ENCODE measurements at regions not wholly inside any gene's neighbourhood (a gene's known extent, or its start where the extent isn't known, plus 50 kb on each side); places are given as distances from the start of the nearest gene placed in this dataset.

DNA sequence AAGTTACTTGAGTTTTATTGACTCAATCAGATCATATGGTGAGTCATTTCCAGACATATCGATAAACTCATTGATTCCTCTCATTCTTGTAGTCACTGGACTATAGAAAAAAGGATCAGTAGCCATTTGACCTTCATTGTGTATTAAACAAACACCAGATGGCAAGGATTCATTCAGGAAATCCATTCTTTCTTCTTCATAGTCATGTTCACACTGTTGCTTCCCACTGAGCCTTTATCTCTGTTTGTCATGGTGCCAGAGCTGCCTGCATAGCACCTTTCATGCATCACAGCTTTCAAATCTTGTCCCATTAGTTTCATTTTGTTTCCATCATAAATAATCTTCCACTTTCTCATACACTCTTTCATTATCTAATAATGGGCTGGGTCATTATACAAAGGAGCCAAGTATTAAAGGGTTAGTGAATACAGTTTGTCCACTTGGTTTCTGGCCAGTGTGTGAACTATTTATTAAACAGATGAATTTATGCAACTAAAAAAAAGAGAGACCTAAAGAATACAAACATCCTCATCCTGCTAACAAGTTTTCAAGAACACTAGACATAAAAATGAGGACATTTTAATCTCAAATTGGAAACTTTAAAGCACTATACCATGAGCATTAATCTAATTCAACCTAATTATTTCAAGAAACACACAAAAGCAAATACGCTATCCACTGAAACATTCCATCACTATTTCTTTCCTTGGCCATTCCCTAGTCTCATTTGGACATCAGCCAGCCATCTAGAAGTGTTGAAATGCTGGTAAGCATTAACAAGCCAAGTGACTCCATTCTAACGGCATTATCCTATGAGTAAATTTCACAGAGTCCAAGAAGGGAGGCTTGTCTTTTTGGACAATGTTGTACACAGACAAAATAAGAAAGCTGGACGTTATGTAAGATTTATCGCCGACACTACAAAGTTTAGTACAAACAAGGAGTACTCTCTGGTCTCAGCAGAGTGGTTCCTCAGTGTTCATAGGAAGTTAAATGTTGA, 476.5 kb downstream of the FOXG1 start:
- Histone ChIP-seq H3K27ac (ENCODE audit: extremely low read depth, low read depth, low read length) (no peak overlapping the region), H3K4me3 (ENCODE audit: low read depth, low read length) (no peak overlapping the region), H3K9me3 (ENCODE audit: control insufficient read depth, insufficient read depth, low read depth, low read length) (no peaks in the 10 kb centered on the region), H3K36me3 (ENCODE audit: control insufficient read depth in 2 of 2, insufficient read depth in 1 of 2, low read length in 2 of 2) (no peaks in the 10 kb centered on the region), H3K4me1 (ENCODE audit: control insufficient read depth, insufficient read depth, low read length) (no peaks in the 10 kb centered on the region)
- ChIA-PET POLR2A (no interaction called here), CTCF (interaction anchor here (0.6 kb wide), 1 partner anchor 10 kb away, joined by 3 read pairs; no protein-coding TSS in a partner anchor)
- no peak for TF ChIP-seq ZNF561 (tag by site-specific recombination; IDR thresholded peaks at IDR 0.05; ENCODE audit: borderline replicate concordance)
- TF ChIP-seq, protein P1, sequence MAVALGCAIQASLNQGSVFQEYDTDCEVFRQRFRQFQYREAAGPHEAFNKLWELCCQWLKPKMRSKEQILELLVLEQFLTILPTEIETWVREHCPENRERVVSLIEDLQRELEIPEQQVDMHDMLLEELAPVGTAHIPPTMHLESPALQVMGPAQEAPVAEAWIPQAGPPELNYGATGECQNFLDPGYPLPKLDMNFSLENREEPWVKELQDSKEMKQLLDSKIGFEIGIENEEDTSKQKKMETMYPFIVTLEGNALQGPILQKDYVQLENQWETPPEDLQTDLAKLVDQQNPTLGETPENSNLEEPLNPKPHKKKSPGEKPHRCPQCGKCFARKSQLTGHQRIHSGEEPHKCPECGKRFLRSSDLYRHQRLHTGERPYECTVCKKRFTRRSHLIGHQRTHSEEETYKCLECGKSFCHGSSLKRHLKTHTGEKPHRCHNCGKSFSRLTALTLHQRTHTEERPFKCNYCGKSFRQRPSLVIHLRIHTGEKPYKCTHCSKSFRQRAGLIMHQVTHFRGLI (tag by site-specific recombination; IDR thresholded peaks at IDR 0.05), result no peak
- no peak for TF ChIP-seq ZNF146 (tag by site-specific recombination; IDR thresholded peaks at IDR 0.05)
- TF ChIP-seq ZNF391 (tag by site-specific recombination; IDR thresholded peaks at IDR 0.05; ENCODE audit: borderline replicate concordance, low read depth), result no peak
- TF ChIP-seq ZNF10 (tag by site-specific recombination; IDR thresholded peaks at IDR 0.05), result no peak
- TF ChIP-seq KLF10 (tag by site-specific recombination; IDR thresholded peaks at IDR 0.05), result no peak
- TF ChIP-seq WT1 (tag by site-specific recombination; IDR thresholded peaks at IDR 0.05), result no peak
- no peak for TF ChIP-seq ZSCAN16 (tag by site-specific recombination; IDR thresholded peaks at IDR 0.05)
- no peak for TF ChIP-seq ZNF645 (tag by site-specific recombination; IDR thresholded peaks at IDR 0.05)
- TF ChIP-seq ZNF830 (tag by site-specific recombination; IDR thresholded peaks at IDR 0.05; ENCODE audit: low read depth), result no peak
- TF ChIP-seq HOXA7 (CRISPR knock-in tag; IDR thresholded peaks at IDR 0.05; ENCODE audit: borderline replicate concordance), result no peak
- no peak for TF ChIP-seq ZNF37A (tag by site-specific recombination; IDR thresholded peaks at IDR 0.05)
- no peak for TF ChIP-seq ZNF529 (tag by site-specific recombination; IDR thresholded peaks at IDR 0.05; ENCODE audit: insufficient replicate concordance)

DNA sequence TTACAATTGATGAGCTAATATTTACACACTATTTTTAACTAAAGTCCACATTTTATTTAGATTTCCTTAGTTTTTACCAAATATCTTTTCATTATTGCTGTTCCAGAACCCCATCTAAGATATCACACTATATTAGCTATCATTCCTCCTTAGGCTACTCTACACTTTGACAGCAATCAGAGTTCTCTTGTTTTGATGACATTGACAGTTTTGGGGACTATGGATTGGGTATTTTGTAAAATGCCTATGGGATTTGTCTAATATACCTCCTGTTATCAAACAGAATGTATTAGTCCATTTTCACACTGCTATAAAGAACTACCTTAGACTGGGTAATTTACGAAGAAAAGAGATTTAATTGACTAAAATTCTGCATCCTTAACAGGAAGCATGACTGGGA, 489.1 kb downstream of the FOXG1 start:
- no peaks in the 10 kb centered on the region for H3K4me1 ChIP-seq (ENCODE audit: control insufficient read depth, insufficient read depth, low read length)
- H3K36me3 ChIP-seq (ENCODE audit: control insufficient read depth in 2 of 2, insufficient read depth in 1 of 2, low read length in 2 of 2), result no peaks in the 10 kb centered on the region
- CTCF ChIA-PET, result no interaction called here
- H3K9me3 ChIP-seq (ENCODE audit: control insufficient read depth, insufficient read depth, low read depth, low read length), result no peaks in the 10 kb centered on the region
- TF ChIP-seq, protein P2, sequence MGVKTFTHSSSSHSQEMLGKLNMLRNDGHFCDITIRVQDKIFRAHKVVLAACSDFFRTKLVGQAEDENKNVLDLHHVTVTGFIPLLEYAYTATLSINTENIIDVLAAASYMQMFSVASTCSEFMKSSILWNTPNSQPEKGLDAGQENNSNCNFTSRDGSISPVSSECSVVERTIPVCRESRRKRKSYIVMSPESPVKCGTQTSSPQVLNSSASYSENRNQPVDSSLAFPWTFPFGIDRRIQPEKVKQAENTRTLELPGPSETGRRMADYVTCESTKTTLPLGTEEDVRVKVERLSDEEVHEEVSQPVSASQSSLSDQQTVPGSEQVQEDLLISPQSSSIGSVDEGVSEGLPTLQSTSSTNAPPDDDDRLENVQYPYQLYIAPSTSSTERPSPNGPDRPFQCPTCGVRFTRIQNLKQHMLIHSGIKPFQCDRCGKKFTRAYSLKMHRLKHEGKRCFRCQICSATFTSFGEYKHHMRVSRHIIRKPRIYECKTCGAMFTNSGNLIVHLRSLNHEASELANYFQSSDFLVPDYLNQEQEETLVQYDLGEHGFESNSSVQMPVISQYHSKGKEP (tag by site-specific recombination; IDR thresholded peaks at IDR 0.05), result no peak
- TF ChIP-seq ZNF621 (tag by site-specific recombination; IDR thresholded peaks at IDR 0.05), result no peak
- no peak for TF ChIP-seq ZNF670 (tag by site-specific recombination; IDR thresholded peaks at IDR 0.05; ENCODE audit: low read depth)
- TF ChIP-seq ZNF76 (tag by site-specific recombination; IDR thresholded peaks at IDR 0.05; ENCODE audit: borderline replicate concordance, low read depth), result no peak
- no peak for TF ChIP-seq ZNF558 (tag by site-specific recombination; IDR thresholded peaks at IDR 0.05)
- no peak for TF ChIP-seq SETDB1 (IDR thresholded peaks at IDR 0.05; ENCODE audit: insufficient read length, low read length)
- TF ChIP-seq ZNF544 (tag by site-specific recombination; IDR thresholded peaks at IDR 0.05), result no peak
- no peak for TF ChIP-seq ZNF266 (tag by site-specific recombination; IDR thresholded peaks at IDR 0.05; ENCODE audit: low read depth)
- TF ChIP-seq ZNF580 (tag by site-specific recombination; IDR thresholded peaks at IDR 0.05), result no peak
- no peak for TF ChIP-seq ZNF416 (tag by site-specific recombination; IDR thresholded peaks at IDR 0.05)
- TF ChIP-seq, protein P3, sequence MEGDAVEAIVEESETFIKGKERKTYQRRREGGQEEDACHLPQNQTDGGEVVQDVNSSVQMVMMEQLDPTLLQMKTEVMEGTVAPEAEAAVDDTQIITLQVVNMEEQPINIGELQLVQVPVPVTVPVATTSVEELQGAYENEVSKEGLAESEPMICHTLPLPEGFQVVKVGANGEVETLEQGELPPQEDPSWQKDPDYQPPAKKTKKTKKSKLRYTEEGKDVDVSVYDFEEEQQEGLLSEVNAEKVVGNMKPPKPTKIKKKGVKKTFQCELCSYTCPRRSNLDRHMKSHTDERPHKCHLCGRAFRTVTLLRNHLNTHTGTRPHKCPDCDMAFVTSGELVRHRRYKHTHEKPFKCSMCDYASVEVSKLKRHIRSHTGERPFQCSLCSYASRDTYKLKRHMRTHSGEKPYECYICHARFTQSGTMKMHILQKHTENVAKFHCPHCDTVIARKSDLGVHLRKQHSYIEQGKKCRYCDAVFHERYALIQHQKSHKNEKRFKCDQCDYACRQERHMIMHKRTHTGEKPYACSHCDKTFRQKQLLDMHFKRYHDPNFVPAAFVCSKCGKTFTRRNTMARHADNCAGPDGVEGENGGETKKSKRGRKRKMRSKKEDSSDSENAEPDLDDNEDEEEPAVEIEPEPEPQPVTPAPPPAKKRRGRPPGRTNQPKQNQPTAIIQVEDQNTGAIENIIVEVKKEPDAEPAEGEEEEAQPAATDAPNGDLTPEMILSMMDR (tag by site-specific recombination; IDR thresholded peaks at IDR 0.05), result no peak
- no peak for TF ChIP-seq ZNF624 (tag by site-specific recombination; IDR thresholded peaks at IDR 0.05)
- no peak for TF ChIP-seq ZBTB17 (tag by site-specific recombination; IDR thresholded peaks at IDR 0.05)
- TF ChIP-seq ZSCAN16 (tag by site-specific recombination; IDR thresholded peaks at IDR 0.05), result no peak
- TF ChIP-seq HOXA7 (CRISPR knock-in tag; IDR thresholded peaks at IDR 0.05; ENCODE audit: borderline replicate concordance), result no peak
- POLR2A ChIA-PET, result no interaction called here
- H3K4me3 ChIP-seq (ENCODE audit: low read depth, low read length), result no peak overlapping the region
- H3K27ac ChIP-seq (ENCODE audit: extremely low read depth, low read depth, low read length), result no peak overlapping the region
